GM18517 (cell line): ENCODE measurements at regions not wholly inside any gene's neighbourhood (a gene's known extent, or its start where the extent isn't known, plus 50 kb on each side); places are given as distances from the start of the nearest gene placed in this dataset.
A peak's percentile ranks its signal among the peaks of the same experiment; 100 is the strongest.
"Not testable (repeated sequence)": the region's sequence is repeated elsewhere in the genome, so short reads cannot be mapped to it uniquely, and the experiment has no call there.

ENCODE experiments used
- ATAC-seq: cut with Tn5 transposase; IDR thresholded peaks from one replicate; pipeline ENCODE4 v1.9.1; 2021; ENCODE audit warnings: mild to moderate bottlenecking, moderate library complexity; ENCODE audit not compliant: unreplicated experiment

GRCh38 chr1:221979444-221980032 is 237.6 kb upstream of the DUSP10 start:
- no peak for ATAC-seq

- not testable (repeated sequence) for ATAC-seq
These were observed 236.9 kb upstream of the DUSP10 start for GRCh38 chr1:221978631-221979334.

GRCh38 chr1:221973787-221974186 is 231.9 kb upstream of the DUSP10 start:
- ATAC-seq, result not testable (repeated sequence)

- no peak for ATAC-seq
These were observed 230.7 kb upstream of the DUSP10 start for GRCh38 chr1:221972276-221973235.

GRCh38 chr1:221971035-221971434 is 229.1 kb upstream of the DUSP10 start:
- ATAC-seq, result not testable (repeated sequence)

GRCh38 chr1:221969298-221969858 is 227.5 kb upstream of the DUSP10 start:
- not testable (repeated sequence) for ATAC-seq

- ATAC-seq, result not testable (repeated sequence)
These were observed 225.6 kb upstream of the DUSP10 start for GRCh38 chr1:221967538-221967937.

- not testable (repeated sequence) for ATAC-seq
These were observed 225.0 kb upstream of the DUSP10 start for GRCh38 chr1:221966888-221967287.

- not testable (repeated sequence) for ATAC-seq
These were observed 224.0 kb upstream of the DUSP10 start for GRCh38 chr1:221965891-221966290.

GRCh38 chr1:221965252-221965651 is 223.4 kb upstream of the DUSP10 start:
- ATAC-seq, result no peak

GRCh38 chr1:221963742-221964141 is 221.9 kb upstream of the DUSP10 start:
- ATAC-seq, result no peak

GRCh38 chr1:221962385-221962784 is 220.5 kb upstream of the DUSP10 start:
- no peak for ATAC-seq

- peak; percentile 91 for ATAC-seq
These were observed 219.8 kb upstream of the DUSP10 start for GRCh38 chr1:221961532-221962292.

GRCh38 chr1:221958161-221958562 is 216.3 kb upstream of the DUSP10 start:
- ATAC-seq, result not testable (repeated sequence)

- ATAC-seq, result not testable (repeated sequence)
These were observed 215.5 kb upstream of the DUSP10 start for GRCh38 chr1:221957350-221957749.

- no peak for ATAC-seq
These were observed 208.1 kb upstream of the DUSP10 start for GRCh38 chr1:221949996-221950395.

GRCh38 chr1:221948459-221948858 is 206.6 kb upstream of the DUSP10 start:
- ATAC-seq, result no peak

GRCh38 chr1:221947731-221948130 is 205.8 kb upstream of the DUSP10 start:
- no peak for ATAC-seq

- ATAC-seq, result no peak
These were observed 204.9 kb upstream of the DUSP10 start for GRCh38 chr1:221946768-221947167.

GRCh38 chr1:221945669-221946068 is 203.8 kb upstream of the DUSP10 start:
- ATAC-seq, result no peak
